Calu3 (cell line): ENCODE measurements at regions not wholly inside any gene's neighbourhood (a gene's known extent, or its start where the extent isn't known, plus 50 kb on each side); places are given as distances from the start of the nearest gene placed in this dataset.

ENCODE experiments used
- BruUV-seq: library from RNA; stranded (reverse); fragments of 400-500 nt; replicated peaks from 2 replicates; lab custom pipeline; 2021; lab: Mats Ljungman, UMichigan
- CTCF ChIA-PET: fragments of 300-600 bp; sonication (Branson Sonifier 250); formaldehyde crosslinking; loops from one replicate; lab custom pipeline; 2022; ENCODE audit warnings: antibody characterized with exemption; lab: Charles Lee
- DNase-seq: peaks from one replicate; pipeline ENCODE4 v3.0.0; 2022
- H3K27ac Mint-ChIP-seq: one replicate; pipeline ENCODE4 v1.8.0; 2022; ENCODE audit warnings: mixed read lengths; ENCODE audit not compliant: unreplicated experiment
- H3K27me3 Mint-ChIP-seq: one replicate; pipeline ENCODE4 v1.8.0; 2022; ENCODE audit warnings: mixed read lengths; ENCODE audit not compliant: unreplicated experiment
- H3K36me3 Mint-ChIP-seq: one replicate; pipeline ENCODE4 v1.8.0; 2022; ENCODE audit warnings: mild to moderate bottlenecking, moderate library complexity, mixed read lengths; ENCODE audit not compliant: insufficient read depth, unreplicated experiment
- H3K4me1 Mint-ChIP-seq: one replicate; pipeline ENCODE4 v1.8.0; 2022; ENCODE audit warnings: mild to moderate bottlenecking, low read depth, mixed read lengths; ENCODE audit not compliant: unreplicated experiment
- H3K4me3 Mint-ChIP-seq: one replicate; pipeline ENCODE4 v1.8.0; 2022; ENCODE audit warnings: mild to moderate bottlenecking, low read depth, moderate library complexity, mixed read lengths; ENCODE audit not compliant: unreplicated experiment
- H3K9me3 Mint-ChIP-seq: one replicate; pipeline ENCODE4 v1.8.0; 2022; ENCODE audit warnings: low read depth, mixed read lengths; ENCODE audit not compliant: unreplicated experiment
- CTCF ChIP-seq: fragments of 200-600 bp; IDR thresholded peaks from one replicate; pipeline ENCODE4 v1.8.0; 2022; ENCODE audit warnings: antibody characterized with exemption; ENCODE audit not compliant: unreplicated experiment
- intact Hi-C: fragments of 100-400 bp; cut with micrococcal nuclease; formaldehyde crosslinking; loops from one replicate; pipeline ENCODE4 v1.10.0; 2022; ENCODE audit not compliant: unreplicated experiment

- no peaks in the 10 kb centered on the region for H3K9me3 Mint-ChIP-seq
- BruUV-seq: no TSS peak
These were observed 62.4 kb upstream of the IGSF21 start for GRCh38 chr1:18045203-18045602.

GRCh38 chr1:18045621-18046020, 62.0 kb upstream of the IGSF21 start:
- Mint-ChIP-seq H3K9me3 (no peaks in the 10 kb centered on the region), H3K4me1 (no peaks in the 10 kb centered on the region), H3K27me3 (peaks cover 64% of the 10 kb centered on the region), H3K36me3 (no peaks in the 10 kb centered on the region), H3K27ac (no peak overlapping the region), H3K4me3 (no peak overlapping the region)
- DNase-seq: no peak
- TF ChIP-seq CTCF: no peak
- intact Hi-C loops: no loop called here
- CTCF ChIA-PET: no interaction called here
- BruUV-seq: no TSS peak

More at GRCh38 chr1:18045203-18045602, 62.4 kb upstream of the IGSF21 start:
- Mint-ChIP-seq H3K36me3 (no peaks in the 10 kb centered on the region), H3K4me3 (no peak overlapping the region), H3K4me1 (no peaks in the 10 kb centered on the region), H3K27me3 (peaks cover 64% of the 10 kb centered on the region), H3K27ac (no peak overlapping the region)
- no peak for TF ChIP-seq CTCF
- CTCF ChIA-PET: no interaction called here
- intact Hi-C loops: no loop called here
- no peak for DNase-seq

GRCh38 chr1:18047122-18047521, 60.5 kb upstream of the IGSF21 start:
- no TSS peak for BruUV-seq
- DNase-seq: no peak
- no peak for TF ChIP-seq CTCF
- Mint-ChIP-seq H3K36me3 (no peaks in the 10 kb centered on the region), H3K4me3 (no peak overlapping the region), H3K4me1 (no peaks in the 10 kb centered on the region), H3K27ac (no peak overlapping the region), H3K9me3 (no peaks in the 10 kb centered on the region), H3K27me3 (peaks cover 75% of the 10 kb centered on the region)
- intact Hi-C loops: no loop called here
- CTCF ChIA-PET: no interaction called here

GRCh38 chr1:18049228-18049627, 58.4 kb upstream of the IGSF21 start:
- Mint-ChIP-seq H3K27me3 (peaks cover 81% of the 10 kb centered on the region), H3K27ac (no peak overlapping the region), H3K4me3 (no peak overlapping the region), H3K9me3 (no peaks in the 10 kb centered on the region), H3K36me3 (no peaks in the 10 kb centered on the region), H3K4me1 (no peaks in the 10 kb centered on the region)
- TF ChIP-seq CTCF: no peak
- DNase-seq: no peak
- intact Hi-C loops: no loop called here
- CTCF ChIA-PET: interaction anchor here (0.9 kb wide), 1 partner anchor 125 kb away, joined by 4 read pairs; no protein-coding TSS in a partner anchor
- no TSS peak for BruUV-seq
